ENCODE measurements at regions not wholly inside any gene's neighbourhood (a gene's known extent, or its start where the extent isn't known, plus 50 kb on each side); places are given as distances from the start of the nearest gene placed in this dataset.

DNA sequence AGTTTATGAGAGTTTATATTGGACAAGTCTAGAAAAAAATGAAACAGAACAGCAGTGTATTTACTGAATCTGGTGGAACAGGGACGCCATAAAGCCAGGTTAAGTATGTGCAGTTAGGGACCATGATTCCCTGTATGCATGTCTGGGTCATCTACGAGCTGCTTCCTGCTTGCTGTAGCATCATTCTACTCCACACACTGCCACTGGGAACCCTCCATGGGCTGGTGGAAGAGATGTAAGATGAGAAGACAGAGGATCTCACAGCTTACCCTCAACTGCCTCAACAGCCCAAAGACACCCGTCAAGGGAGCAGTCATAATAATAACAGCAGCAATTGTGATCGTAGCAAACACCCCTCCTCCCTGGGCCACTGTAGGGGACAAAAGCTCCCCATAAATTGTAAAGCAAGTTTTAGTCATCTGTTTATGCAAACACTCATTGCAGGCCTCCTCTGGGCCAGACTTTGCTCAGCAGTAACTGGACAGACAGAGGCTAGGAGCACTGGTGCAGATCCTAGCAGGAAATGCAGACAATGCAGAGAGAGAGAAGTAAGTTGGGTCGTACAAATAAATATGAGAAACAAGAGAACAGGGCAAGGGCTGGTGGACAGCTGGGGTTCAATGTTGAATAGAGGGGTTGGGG lies 188.0 kb downstream of the SOX9 start:
- TF ChIP-seq, protein P1, sequence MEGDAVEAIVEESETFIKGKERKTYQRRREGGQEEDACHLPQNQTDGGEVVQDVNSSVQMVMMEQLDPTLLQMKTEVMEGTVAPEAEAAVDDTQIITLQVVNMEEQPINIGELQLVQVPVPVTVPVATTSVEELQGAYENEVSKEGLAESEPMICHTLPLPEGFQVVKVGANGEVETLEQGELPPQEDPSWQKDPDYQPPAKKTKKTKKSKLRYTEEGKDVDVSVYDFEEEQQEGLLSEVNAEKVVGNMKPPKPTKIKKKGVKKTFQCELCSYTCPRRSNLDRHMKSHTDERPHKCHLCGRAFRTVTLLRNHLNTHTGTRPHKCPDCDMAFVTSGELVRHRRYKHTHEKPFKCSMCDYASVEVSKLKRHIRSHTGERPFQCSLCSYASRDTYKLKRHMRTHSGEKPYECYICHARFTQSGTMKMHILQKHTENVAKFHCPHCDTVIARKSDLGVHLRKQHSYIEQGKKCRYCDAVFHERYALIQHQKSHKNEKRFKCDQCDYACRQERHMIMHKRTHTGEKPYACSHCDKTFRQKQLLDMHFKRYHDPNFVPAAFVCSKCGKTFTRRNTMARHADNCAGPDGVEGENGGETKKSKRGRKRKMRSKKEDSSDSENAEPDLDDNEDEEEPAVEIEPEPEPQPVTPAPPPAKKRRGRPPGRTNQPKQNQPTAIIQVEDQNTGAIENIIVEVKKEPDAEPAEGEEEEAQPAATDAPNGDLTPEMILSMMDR (IDR thresholded peaks at IDR 0.05): no peak
- no peak for TF ChIP-seq POLR2A (IDR thresholded peaks at IDR 0.05)

Data from heart left ventricle (tissue), 13 donors.